Tibial artery (tissue), 4 donors: ENCODE measurements at regions not wholly inside any gene's neighbourhood (a gene's known extent, or its start where the extent isn't known, plus 50 kb on each side); places are given as distances from the start of the nearest gene placed in this dataset.

ENCODE experiments used
- DNase-seq, 2 donors: peaks; one replicate each; pipeline ENCODE4 v3.0.0-alpha.2; 2019
- H3K27ac ChIP-seq, 2 donors: fragments of 200-600 bp; sonication (generic) in 1 of 2; 1 replicate in 1 of 2; 2 replicates in 1 of 2; pipeline ENCODE4 v1.5.1; 2018 to 2019; ENCODE audit warnings: mild to moderate bottlenecking in 1 of 2
- H3K27me3 ChIP-seq, 2 donors: fragments of 200-600 bp; sonication (generic) in 1 of 2; one replicate each; pipeline versions ENCODE4 v1.5.1 to v1.6.0; 2016 to 2019
- H3K36me3 ChIP-seq, 3 donors: fragments of 200-600 bp; sonication (generic) in 2 of 3; one replicate each; pipeline ENCODE4 v1.5.1; 2016 to 2019; ENCODE audit warnings: mild to moderate bottlenecking in 2 of 3
- H3K4me1 ChIP-seq, 4 donors: fragments of 200-600 bp; sonication (generic) in 2 of 4; 1 replicate in 3 of 4; 2 replicates in 1 of 4; pipeline ENCODE4 v1.5.1; 2016 to 2019
- H3K4me3 ChIP-seq, 2 donors: fragments of 200-600 bp; sonication (generic) in 1 of 2; 1 replicate in 1 of 2; 2 replicates in 1 of 2; pipeline ENCODE4 v1.5.1; 2018 to 2019; ENCODE audit warnings: mild to moderate bottlenecking in 2 of 2
- H3K9me3 ChIP-seq, 3 donors: fragments of 200-600 bp; sonication (generic) in 1 of 3; one replicate each; pipeline ENCODE4 v1.5.1; 2016 to 2019
- CTCF ChIP-seq, 2 experiments: fragments of 200-600 bp in 1 of 2; fragments of 450-650 bp in 1 of 2; IDR thresholded peaks; one replicate each; pipeline ENCODE4 v1.5.1; 2017 to 2019; ENCODE audit warnings: antibody characterized with exemption in 2 of 2, mild to moderate bottlenecking in 1 of 2, moderate library complexity in 1 of 2
- intact Hi-C: fragments of 100-400 bp; cut with DNase I; formaldehyde crosslinking; loops from one replicate; pipeline ENCODE4 v1.15.0; 2023; ENCODE audit warnings: low total_unique reads

DNA sequence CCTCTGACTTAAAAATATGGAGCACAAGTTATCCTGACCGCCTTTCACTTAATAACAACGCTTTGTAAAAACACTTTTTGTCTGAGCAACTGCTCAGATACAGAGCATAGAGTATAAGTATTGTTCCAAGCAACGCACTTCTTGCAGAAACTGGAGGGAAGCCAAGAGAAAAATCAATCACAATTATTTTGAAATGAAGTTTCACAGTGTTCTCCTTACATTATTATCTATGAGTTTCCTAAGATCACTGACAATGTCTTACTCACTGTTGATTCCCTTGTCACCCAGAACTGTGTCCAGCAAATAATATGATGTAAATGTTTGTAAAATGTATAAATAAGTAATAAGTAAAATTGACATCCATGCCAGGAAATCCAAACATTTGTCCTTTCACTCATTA lies 184.6 kb upstream of the GPR149 start:
- DNase-seq = no peak

GRCh38 chr3:154614078-154614477 lies 184.1 kb upstream of the GPR149 start:
- H3K4me3 ChIP-seq = no peak overlapping the region
- no peaks in the 10 kb centered on the region for H3K4me1 ChIP-seq
- H3K36me3 ChIP-seq = no peaks in the 10 kb centered on the region
- TF ChIP-seq CTCF (IDR thresholded peaks at IDR 0.05) = no peak
- intact Hi-C loops = no loop called here
- no peak overlapping the region for H3K27ac ChIP-seq
- H3K9me3 ChIP-seq = no peaks in the 10 kb centered on the region
- no peaks in the 10 kb centered on the region for H3K27me3 ChIP-seq
- DNase-seq = no peak

More for the DNA sequence above, 184.6 kb upstream of the GPR149 start:
- intact Hi-C loops = no loop called here
- no peaks in the 10 kb centered on the region for H3K4me1 ChIP-seq
- H3K4me3 ChIP-seq = no peak overlapping the region
- no peak overlapping the region for H3K27ac ChIP-seq
- H3K9me3 ChIP-seq = peaks cover 0 to 4% (median 0%) of the 10 kb centered on the region in 3 donors
- no peak for TF ChIP-seq CTCF (IDR thresholded peaks at IDR 0.05)
- no peaks in the 10 kb centered on the region for H3K27me3 ChIP-seq
- H3K36me3 ChIP-seq = no peaks in the 10 kb centered on the region

GRCh38 chr3:154602241-154602640 lies 172.3 kb upstream of the GPR149 start:
- Histone ChIP-seq H3K27me3 (no peaks in the 10 kb centered on the region), H3K36me3 (no peaks in the 10 kb centered on the region), H3K9me3 (no peaks in the 10 kb centered on the region), H3K4me1 (no peaks in the 10 kb centered on the region), H3K4me3 (no peak overlapping the region), H3K27ac (no peak overlapping the region)
- intact Hi-C loops = no loop called here
- no peak for DNase-seq
- TF ChIP-seq CTCF (IDR thresholded peaks at IDR 0.05) = no peak

- H3K4me3 ChIP-seq = no peak overlapping the region
- intact Hi-C loops = no loop called here
- no peaks in the 10 kb centered on the region for H3K9me3 ChIP-seq
- H3K27ac ChIP-seq = no peak overlapping the region
- H3K36me3 ChIP-seq = no peaks in the 10 kb centered on the region
- no peak for DNase-seq
- no peaks in the 10 kb centered on the region for H3K4me1 ChIP-seq
- no peak for TF ChIP-seq CTCF (IDR thresholded peaks at IDR 0.05)
- H3K27me3 ChIP-seq = no peaks in the 10 kb centered on the region
Observed at GRCh38 chr3:154598166-154598565, 168.2 kb upstream of the GPR149 start.

DNA sequence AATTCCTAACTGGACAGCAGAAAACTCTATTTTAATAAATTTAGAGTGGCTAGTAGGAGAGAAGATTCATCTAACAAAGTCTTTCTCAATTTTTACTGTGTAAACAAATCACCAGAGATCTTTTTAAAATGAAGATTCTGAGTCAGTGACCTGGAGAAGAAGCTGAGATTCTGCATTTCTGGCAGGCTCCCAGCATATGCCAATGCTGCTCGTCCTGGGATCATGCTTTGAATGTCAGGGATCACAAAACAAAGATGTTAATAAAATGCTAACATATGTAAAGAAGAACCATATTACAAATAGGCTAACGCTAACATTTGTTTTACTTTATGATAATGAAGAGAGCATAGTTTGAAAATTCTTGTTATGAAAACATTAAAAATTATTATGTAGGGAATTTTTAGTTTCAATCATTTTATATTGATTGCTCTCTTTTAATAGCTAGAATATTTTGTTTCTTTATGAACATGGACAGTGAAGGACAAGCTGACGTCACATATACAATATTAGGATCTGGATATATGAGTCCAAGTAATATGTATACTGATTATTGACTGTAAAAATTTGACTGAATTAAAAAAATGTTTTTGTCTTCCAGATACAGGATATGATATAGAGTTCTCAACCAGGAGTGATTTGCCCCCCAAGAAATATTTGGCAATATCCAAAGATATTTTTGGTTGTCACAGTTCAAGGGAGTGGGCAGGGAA lies 160.8 kb upstream of the GPR149 start:
- Histone ChIP-seq H3K27me3 (no peaks in the 10 kb centered on the region), H3K4me1 (no peaks in the 10 kb centered on the region), H3K27ac (no peak overlapping the region), H3K36me3 (no peaks in the 10 kb centered on the region), H3K4me3 (no peak overlapping the region), H3K9me3 (no peaks in the 10 kb centered on the region)
- TF ChIP-seq CTCF (IDR thresholded peaks at IDR 0.05) = no peak
- DNase-seq = no peak
- intact Hi-C loops = no loop called here

DNA sequence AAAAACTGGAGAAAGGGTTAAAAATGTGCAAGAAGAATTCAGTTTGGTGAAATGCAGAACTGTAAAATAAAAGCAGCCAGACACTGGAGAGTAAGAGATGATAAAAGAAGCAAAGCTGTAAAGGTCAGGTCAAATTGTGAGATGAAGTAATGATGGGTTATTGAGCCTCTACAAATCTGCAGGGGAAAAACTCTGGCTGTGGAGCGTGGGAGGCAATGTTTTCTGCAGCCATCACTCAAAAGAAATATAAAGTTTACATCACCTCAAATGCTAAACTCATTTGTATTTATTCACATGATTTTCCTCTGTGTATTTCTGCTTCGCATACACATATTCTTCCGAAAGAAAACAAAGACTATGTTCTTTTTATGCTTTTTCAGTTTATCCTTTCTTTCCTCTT lies 158.8 kb upstream of the GPR149 start:
- Histone ChIP-seq H3K27me3 (no peaks in the 10 kb centered on the region), H3K27ac (no peak overlapping the region), H3K4me1 (no peaks in the 10 kb centered on the region), H3K9me3 (no peaks in the 10 kb centered on the region), H3K4me3 (no peak overlapping the region), H3K36me3 (no peaks in the 10 kb centered on the region)
- intact Hi-C loops = no loop called here
- no peak for DNase-seq
- TF ChIP-seq CTCF (IDR thresholded peaks at IDR 0.05) = no peak
